Suppressor macrophage (primary cell): ENCODE measurements at regions not wholly inside any gene's neighbourhood (a gene's known extent, or its start where the extent isn't known, plus 50 kb on each side); places are given as distances from the start of the nearest gene placed in this dataset.
"Not testable (repeated sequence)": the region's sequence is repeated elsewhere in the genome, so short reads cannot be mapped to it uniquely, and the experiment has no call there.

Experiments used
- DNase-seq, 4 experiments: peaks; one replicate each; pipeline ENCODE4 v3.0.0-alpha.2; 2020 to 2022

GRCh38 chr19:34871911-34872310, 54.8 kb upstream of the ZNF30 start:
- not testable (repeated sequence) for DNase-seq

- DNase-seq = no peak
Measured at GRCh38 chr19:34867631-34868030, 59.1 kb upstream of the ZNF30 start.

- not testable (repeated sequence) for DNase-seq
Measured at GRCh38 chr19:34865225-34865624, 61.5 kb upstream of the ZNF30 start.

GRCh38 chr19:34859823-34860736, 66.6 kb upstream of the ZNF30 start:
- DNase-seq = not testable (repeated sequence)

- DNase-seq = not testable (repeated sequence)
Measured at GRCh38 chr19:34859325-34859724, 67.4 kb upstream of the ZNF30 start.

- DNase-seq = no peak
Measured at GRCh38 chr19:34856052-34856451, 70.7 kb upstream of the ZNF30 start.

GRCh38 chr19:34853369-34853768, 73.3 kb upstream of the ZNF30 start:
- DNase-seq = no peak

- DNase-seq = no peak
Measured at GRCh38 chr19:34852669-34853068, 74.0 kb upstream of the ZNF30 start.

GRCh38 chr19:34851277-34851804, 75.4 kb upstream of the ZNF30 start:
- no peak for DNase-seq

- DNase-seq = peak in 2 of 4 experiments; percentile 3 to 26
Measured at GRCh38 chr19:34847393-34847792, 74.4 kb upstream of the ZNF599 start.

GRCh38 chr19:34844277-34844676, 71.3 kb upstream of the ZNF599 start:
- DNase-seq = no peak

GRCh38 chr19:34841780-34842179, 68.8 kb upstream of the ZNF599 start:
- no peak for DNase-seq

GRCh38 chr19:34838753-34839431, 65.9 kb upstream of the ZNF599 start:
- peak in 1 of 4 experiments; percentile 11 for DNase-seq

- no peak for DNase-seq
Measured at GRCh38 chr19:34838248-34838647, 65.2 kb upstream of the ZNF599 start.

- no peak for DNase-seq
Measured at GRCh38 chr19:34837262-34837661, 64.2 kb upstream of the ZNF599 start.

GRCh38 chr19:34835631-34836351, 62.8 kb upstream of the ZNF599 start:
- DNase-seq = no peak

GRCh38 chr19:34834472-34835061, 61.6 kb upstream of the ZNF599 start:
- no peak for DNase-seq

- no peak for DNase-seq
Measured at GRCh38 chr19:34832581-34833112, 59.6 kb upstream of the ZNF599 start.

GRCh38 chr19:34831714-34832113, 58.7 kb upstream of the ZNF599 start:
- DNase-seq = no peak

GRCh38 chr19:34828156-34828555, 55.1 kb upstream of the ZNF599 start:
- DNase-seq = no peak

GRCh38 chr19:34825212-34825611, 52.2 kb upstream of the ZNF599 start:
- DNase-seq = no peak

- no peak for DNase-seq
Measured at GRCh38 chr19:34824686-34825085, 51.7 kb upstream of the ZNF599 start.
